ENCODE measurements at regions not wholly inside any gene's neighbourhood (a gene's known extent, or its start where the extent isn't known, plus 50 kb on each side); places are given as distances from the start of the nearest gene placed in this dataset.

DNA sequence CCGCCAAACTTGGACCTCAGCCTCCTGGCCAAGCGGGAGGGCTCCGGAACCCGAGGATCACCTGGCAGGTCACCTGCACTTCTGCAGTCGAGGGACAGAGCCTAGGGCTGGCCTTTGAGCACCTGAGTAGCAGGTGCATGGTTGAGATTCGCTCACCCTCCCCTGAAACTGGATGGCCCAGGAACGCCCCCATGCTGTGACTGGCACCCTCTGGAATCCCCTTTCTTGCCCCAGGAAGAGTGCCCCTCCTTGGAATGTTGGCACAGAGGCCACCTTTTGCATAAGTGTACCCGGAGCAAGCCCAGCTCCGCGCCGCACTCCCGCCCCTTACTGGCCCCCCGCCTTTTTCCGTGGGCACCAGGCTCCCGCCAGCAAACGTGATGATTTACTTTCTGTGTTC is 112.5 kb upstream of the IER5L start:
- no peak for TF ChIP-seq ZFX (IDR thresholded peaks at IDR 0.05; ENCODE audit: borderline replicate concordance)
- TF ChIP-seq, protein P1, sequence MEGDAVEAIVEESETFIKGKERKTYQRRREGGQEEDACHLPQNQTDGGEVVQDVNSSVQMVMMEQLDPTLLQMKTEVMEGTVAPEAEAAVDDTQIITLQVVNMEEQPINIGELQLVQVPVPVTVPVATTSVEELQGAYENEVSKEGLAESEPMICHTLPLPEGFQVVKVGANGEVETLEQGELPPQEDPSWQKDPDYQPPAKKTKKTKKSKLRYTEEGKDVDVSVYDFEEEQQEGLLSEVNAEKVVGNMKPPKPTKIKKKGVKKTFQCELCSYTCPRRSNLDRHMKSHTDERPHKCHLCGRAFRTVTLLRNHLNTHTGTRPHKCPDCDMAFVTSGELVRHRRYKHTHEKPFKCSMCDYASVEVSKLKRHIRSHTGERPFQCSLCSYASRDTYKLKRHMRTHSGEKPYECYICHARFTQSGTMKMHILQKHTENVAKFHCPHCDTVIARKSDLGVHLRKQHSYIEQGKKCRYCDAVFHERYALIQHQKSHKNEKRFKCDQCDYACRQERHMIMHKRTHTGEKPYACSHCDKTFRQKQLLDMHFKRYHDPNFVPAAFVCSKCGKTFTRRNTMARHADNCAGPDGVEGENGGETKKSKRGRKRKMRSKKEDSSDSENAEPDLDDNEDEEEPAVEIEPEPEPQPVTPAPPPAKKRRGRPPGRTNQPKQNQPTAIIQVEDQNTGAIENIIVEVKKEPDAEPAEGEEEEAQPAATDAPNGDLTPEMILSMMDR (IDR thresholded peaks at IDR 0.05): no peak
- no peak overlapping the region for H3K27ac ChIP-seq

DNA sequence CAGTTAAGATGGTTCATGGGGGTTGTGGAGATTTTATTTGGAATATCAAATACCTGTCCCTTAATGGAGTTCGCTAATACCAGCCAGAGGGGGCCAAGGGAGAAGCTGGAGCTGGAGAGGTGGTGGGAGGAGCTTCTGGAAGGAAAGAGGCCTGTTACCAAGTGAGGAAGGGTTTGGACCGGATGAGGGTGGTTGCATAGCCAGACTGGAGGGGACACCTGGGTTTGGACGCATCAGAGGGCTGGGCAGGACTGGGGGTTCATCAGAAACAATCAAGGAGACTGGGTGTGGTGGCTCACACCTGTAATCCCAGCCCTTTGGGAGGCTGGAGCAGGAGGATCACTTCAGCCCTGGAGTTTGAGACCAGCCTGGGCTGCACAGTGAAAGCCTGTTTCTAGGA is 111.8 kb upstream of the IER5L start:
- no peak for TF ChIP-seq ZFX (IDR thresholded peaks at IDR 0.05; ENCODE audit: borderline replicate concordance)
- TF ChIP-seq, protein P1 (IDR thresholded peaks at IDR 0.05): no peak
- no peak overlapping the region for H3K27ac ChIP-seq

DNA sequence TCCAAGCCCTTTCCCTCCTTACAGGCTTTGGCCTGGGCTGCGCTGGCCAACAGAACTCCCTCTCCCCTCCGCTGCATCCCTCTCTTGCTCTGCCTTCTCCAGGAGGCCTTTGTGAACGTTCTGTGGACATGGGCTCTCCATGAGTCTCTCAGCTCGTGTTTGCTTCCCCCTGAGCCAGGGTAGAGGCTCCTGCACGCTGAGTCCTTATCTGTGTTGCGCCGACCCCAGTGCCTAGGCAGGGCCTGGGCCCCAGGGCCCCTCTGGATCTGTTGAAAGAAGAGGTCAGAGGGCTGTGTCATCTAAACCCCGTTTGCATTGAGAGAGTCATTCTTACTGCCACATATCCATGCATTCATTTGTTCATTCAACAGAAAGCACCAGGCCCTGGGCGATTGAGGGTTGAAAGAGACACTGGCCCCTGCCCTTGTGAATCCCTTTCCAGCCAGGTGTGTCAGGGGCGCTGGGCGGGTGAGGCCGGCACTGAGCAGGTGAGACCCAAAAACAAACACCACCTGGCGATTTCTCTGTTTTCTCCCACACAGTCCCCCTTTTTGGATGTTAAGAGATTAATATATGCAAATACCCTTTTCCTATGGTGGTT is 111.2 kb upstream of the IER5L start:
- TF ChIP-seq ZFX (IDR thresholded peaks at IDR 0.05; ENCODE audit: borderline replicate concordance): no peak
- TF ChIP-seq, protein P1 (IDR thresholded peaks at IDR 0.05): no peak
- H3K27ac ChIP-seq: no peak overlapping the region

DNA sequence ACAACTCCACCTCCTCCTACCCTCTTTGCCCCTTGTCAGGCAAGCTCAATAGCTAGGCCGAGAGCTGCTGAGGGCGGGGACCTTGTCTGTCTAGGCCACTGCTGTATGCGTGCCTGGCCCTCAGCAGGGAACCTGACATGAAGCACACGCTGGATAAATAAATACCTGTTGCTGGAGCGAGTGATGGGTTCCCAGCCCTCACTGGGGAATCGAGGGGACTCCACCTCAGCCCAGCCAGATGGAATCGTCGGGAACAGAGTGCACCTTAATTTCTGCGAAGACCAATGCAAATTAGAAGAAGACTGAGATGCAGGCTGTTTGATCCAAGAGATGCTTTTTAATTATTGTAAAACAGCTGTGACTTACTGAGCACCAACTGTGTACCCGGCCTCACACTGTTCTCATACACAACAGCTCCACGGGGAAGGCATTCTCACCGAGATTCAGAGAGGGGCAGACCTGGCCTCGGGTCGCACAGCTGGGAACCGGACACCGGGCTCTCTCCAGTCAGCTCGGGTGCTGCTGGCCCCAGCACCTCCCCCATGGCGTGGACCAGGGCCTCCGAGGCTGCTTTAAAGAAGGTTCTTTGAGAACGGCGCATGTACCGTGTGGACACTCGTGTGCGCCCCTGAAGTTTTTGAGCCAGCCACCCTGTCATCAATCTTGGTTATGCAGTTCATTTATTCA is 109.7 kb upstream of the IER5L start:
- TF ChIP-seq ZFX (IDR thresholded peaks at IDR 0.05; ENCODE audit: borderline replicate concordance): no peak
- TF ChIP-seq, protein P1 (IDR thresholded peaks at IDR 0.05): no peak
- no peak overlapping the region for H3K27ac ChIP-seq

DNA sequence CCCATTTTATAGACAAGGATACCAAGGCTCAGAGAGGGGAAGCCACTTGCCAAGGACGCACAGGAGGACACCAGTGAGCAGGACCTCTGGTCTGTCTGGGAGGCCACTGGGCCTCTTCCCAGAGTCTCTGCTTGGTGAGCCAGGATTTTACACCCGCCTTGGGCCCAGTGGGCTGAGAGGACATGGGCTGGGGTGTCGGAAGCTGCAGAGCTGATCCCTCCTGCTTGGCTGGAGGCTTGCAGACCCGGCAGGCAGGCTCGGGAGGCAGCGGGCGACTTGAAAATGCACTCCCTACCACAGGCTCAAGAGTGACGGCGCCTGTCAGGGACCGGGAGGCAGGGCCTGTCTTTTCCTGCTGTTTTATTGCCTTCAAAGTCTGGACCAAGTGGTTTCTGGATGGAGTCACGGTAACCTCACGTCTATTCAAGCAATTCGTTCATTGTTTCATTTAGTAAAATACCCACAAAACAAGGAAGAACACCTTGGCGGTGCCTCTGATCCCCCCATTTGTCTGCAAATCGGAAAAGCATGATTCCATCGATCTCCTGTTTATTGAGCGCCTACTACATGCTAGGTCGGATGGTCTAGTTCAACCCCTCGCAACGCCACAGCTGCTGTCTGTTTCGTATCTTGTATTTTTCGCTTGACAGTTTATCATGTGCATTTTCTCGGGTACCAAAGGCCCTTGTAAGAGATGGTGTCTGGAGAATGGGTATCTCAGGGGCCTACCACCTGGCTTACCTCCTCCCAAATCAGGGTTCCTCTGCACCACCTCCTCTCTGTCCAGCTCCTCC is 108.1 kb upstream of the IER5L start:
- no peak overlapping the region for H3K27ac ChIP-seq
- TF ChIP-seq, protein P1 (IDR thresholded peaks at IDR 0.05): no peak
- TF ChIP-seq ZFX (IDR thresholded peaks at IDR 0.05; ENCODE audit: borderline replicate concordance): no peak

DNA sequence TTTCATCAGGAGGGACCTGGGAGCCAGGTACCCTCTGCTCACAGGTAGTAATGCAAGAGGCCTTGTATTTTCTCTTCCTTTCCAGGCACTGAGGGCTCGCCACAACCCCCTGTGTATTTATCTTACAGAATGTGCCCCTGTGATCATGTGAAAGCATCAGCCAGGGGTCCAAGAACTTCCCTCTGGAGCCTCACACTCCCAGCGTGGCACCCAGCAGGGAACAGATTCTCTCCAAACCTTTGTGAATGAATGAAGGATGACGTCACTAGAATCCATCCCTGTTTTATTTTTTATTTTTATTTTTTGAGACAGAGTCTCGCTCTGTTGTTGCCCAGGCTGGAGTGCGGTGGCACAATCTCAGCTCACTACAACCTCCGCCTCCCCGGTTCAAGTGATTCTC is 107.3 kb upstream of the IER5L start:
- H3K27ac ChIP-seq: no peak overlapping the region

More for the DNA sequence above, 107.3 kb upstream of the IER5L start:
- TF ChIP-seq ZFX (IDR thresholded peaks at IDR 0.05; ENCODE audit: borderline replicate concordance): no peak
- TF ChIP-seq, protein P1 (IDR thresholded peaks at IDR 0.05): no peak

Measured in 22Rv1 (cell line).